ENCODE measurements at regions not wholly inside any gene's neighbourhood (a gene's known extent, or its start where the extent isn't known, plus 50 kb on each side); places are given as distances from the start of the nearest gene placed in this dataset.

- no peaks in the 10 kb centered on the region for H4K20me1 ChIP-seq (ENCODE audit: control insufficient read depth, insufficient read depth, low read length, poor library complexity, severe bottlenecking)
- DNase-seq (no peak), ATAC-seq (ENCODE audit: low read depth) (no peak)
- no peaks in the 10 kb centered on the region for H3K9me3 ChIP-seq (ENCODE audit: control extremely low read depth in 1 of 3, control insufficient read depth in 2 of 3, insufficient read depth in 1 of 3, low read length in 2 of 3)
- Mint-ChIP-seq H3K4me3 (no peak overlapping the region), H3K27me3 (no peaks in the 10 kb centered on the region), H3K9me3 (ENCODE audit: insufficient read depth) (no peaks in the 10 kb centered on the region), H3K27ac (no peak overlapping the region), H3K4me1 (no peaks in the 10 kb centered on the region)
- H3K36me3 ChIP-seq (replicated peaks in 1 of 2; ENCODE audit: control extremely low read depth in 1 of 2, control insufficient read depth in 1 of 2, extremely low read depth in 1 of 2, insufficient read depth in 2 of 2, low read length in 1 of 2), result no peaks in the 10 kb centered on the region
- H3K4me1 ChIP-seq (ENCODE audit: control insufficient read depth in 2 of 2, insufficient read depth in 2 of 2, low read length in 2 of 2), result no peaks in the 10 kb centered on the region
- CTCF ChIA-PET, result no interaction called here
- TF ChIP-seq EZH2 (IDR thresholded peaks at IDR 0.05; ENCODE audit: borderline replicate concordance, insufficient read depth, low read depth, low read length, poor library complexity, severe bottlenecking), result no peak
- TF ChIP-seq CTCF (IDR thresholded peaks at IDR 0.05), result no peak
- H3K27ac ChIP-seq (ENCODE audit: low read length in 2 of 2), result no peak overlapping the region
- H3K9ac ChIP-seq (ENCODE audit: low read length), result no peak overlapping the region
- H3K79me2 ChIP-seq (ENCODE audit: control insufficient read depth, insufficient read depth, low read length), result no peaks in the 10 kb centered on the region
- H3K27me3 ChIP-seq (replicated peaks in 1 of 4; ENCODE audit: control extremely low read depth in 1 of 4, control insufficient read depth in 3 of 4, insufficient read depth in 4 of 4, low read length in 3 of 4), result no peaks in the 10 kb centered on the region
- no peak overlapping the region for H3K4me2 ChIP-seq (replicated peaks; ENCODE audit: low read depth, low read length, poor library complexity, severe bottlenecking)
- POLR2A ChIA-PET, result no interaction called here
- intact Hi-C loops (cut with micrococcal nuclease), result no loop called here
- H3K4me3 ChIP-seq (ENCODE audit: control extremely low read depth in 1 of 5, extremely low read depth in 1 of 5, insufficient read depth in 1 of 5, low read depth in 2 of 5, low read length in 4 of 5), result no peak overlapping the region
- no peak overlapping the region for H2AFZ ChIP-seq (ENCODE audit: insufficient read depth, low read depth, low read length, poor library complexity, severe bottlenecking)
These were observed 400.9 kb upstream of the SEMA3D start for GRCh38 chr7:85587785-85588184.

GRCh38 chr7:85586091-85586490, 399.2 kb upstream of the SEMA3D start:
- Histone ChIP-seq H3K27me3 (replicated peaks in 1 of 4; ENCODE audit: control extremely low read depth in 1 of 4, control insufficient read depth in 3 of 4, insufficient read depth in 4 of 4, low read length in 3 of 4) (no peaks in the 10 kb centered on the region), H3K27ac (ENCODE audit: low read length in 2 of 2) (no peak overlapping the region), H3K9ac (ENCODE audit: low read length) (no peak overlapping the region), H3K4me2 (replicated peaks; ENCODE audit: low read depth, low read length, poor library complexity, severe bottlenecking) (no peak overlapping the region), H4K20me1 (ENCODE audit: control insufficient read depth, insufficient read depth, low read length, poor library complexity, severe bottlenecking) (no peaks in the 10 kb centered on the region), H3K4me1 (ENCODE audit: control insufficient read depth in 2 of 2, insufficient read depth in 2 of 2, low read length in 2 of 2) (no peaks in the 10 kb centered on the region), H3K79me2 (ENCODE audit: control insufficient read depth, insufficient read depth, low read length) (no peaks in the 10 kb centered on the region), H2AFZ (ENCODE audit: insufficient read depth, low read depth, low read length, poor library complexity, severe bottlenecking) (no peak overlapping the region), H3K4me3 (ENCODE audit: control extremely low read depth in 1 of 5, extremely low read depth in 1 of 5, insufficient read depth in 1 of 5, low read depth in 2 of 5, low read length in 4 of 5) (no peak overlapping the region), H3K36me3 (replicated peaks in 1 of 2; ENCODE audit: control extremely low read depth in 1 of 2, control insufficient read depth in 1 of 2, extremely low read depth in 1 of 2, insufficient read depth in 2 of 2, low read length in 1 of 2) (no peaks in the 10 kb centered on the region), H3K9me3 (ENCODE audit: control extremely low read depth in 1 of 3, control insufficient read depth in 2 of 3, insufficient read depth in 1 of 3, low read length in 2 of 3) (no peaks in the 10 kb centered on the region)
- TF ChIP-seq CTCF (IDR thresholded peaks at IDR 0.05), result no peak
- no CpG with 5 or more reads among the region's 3 CpGs for WGBS (ENCODE audit: insufficient coverage)
- no peak overlapping the region for H3K27ac Mint-ChIP-seq
- DNase-seq (no peak), ATAC-seq (ENCODE audit: low read depth) (no peak)
- H3K4me3 Mint-ChIP-seq, result no peak overlapping the region
- ChIA-PET POLR2A (no interaction called here), CTCF (no interaction called here)
- no peaks in the 10 kb centered on the region for H3K9me3 Mint-ChIP-seq (ENCODE audit: insufficient read depth)
- no peaks in the 10 kb centered on the region for H3K27me3 Mint-ChIP-seq
- H3K4me1 Mint-ChIP-seq, result no peaks in the 10 kb centered on the region
- intact Hi-C loops (cut with micrococcal nuclease), result no loop called here
